DND-41 (cell line): ENCODE measurements at regions not wholly inside any gene's neighbourhood (a gene's known extent, or its start where the extent isn't known, plus 50 kb on each side); places are given as distances from the start of the nearest gene placed in this dataset.

Experiments used
- EZH2 ChIP-seq: IDR thresholded peaks from 3 replicates; pipeline ENCODE4 v1.6.1; 2012; ENCODE audit warnings: borderline replicate concordance, low read depth, mild to moderate bottlenecking, moderate library complexity, low read length, inconsistent platforms; ENCODE audit not compliant: severe bottlenecking
- TF ChIP-seq, protein P1 (sequence below): IDR thresholded peaks from 2 replicates; pipeline ENCODE4 v1.5.1; 2012; ENCODE audit warnings: borderline replicate concordance, low read length, moderate library complexity, mild to moderate bottlenecking; ENCODE audit not compliant: poor library complexity, severe bottlenecking; ENCODE audit errors: extremely low read depth

DNA sequence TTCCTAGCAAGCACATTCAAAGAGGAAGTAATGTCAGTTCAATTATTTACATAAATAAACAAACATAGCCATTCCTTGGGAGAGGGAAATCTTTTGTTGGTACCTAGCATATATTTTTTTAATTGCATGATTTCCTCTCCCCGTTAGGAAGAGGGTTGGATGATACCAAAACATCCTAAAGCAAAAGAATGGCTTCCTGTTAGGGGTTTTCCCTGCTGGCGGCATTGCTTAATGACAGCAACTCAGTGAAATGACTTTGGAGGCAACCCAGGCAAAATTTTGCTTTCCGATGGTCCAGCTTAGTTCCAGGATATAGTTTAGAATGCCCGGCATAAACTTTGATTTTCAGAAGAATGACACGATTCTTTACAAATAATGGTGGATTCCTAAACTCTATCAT is 73.2 kb downstream of the MAT2B start:
- no peak for TF ChIP-seq EZH2
- TF ChIP-seq, protein P1, sequence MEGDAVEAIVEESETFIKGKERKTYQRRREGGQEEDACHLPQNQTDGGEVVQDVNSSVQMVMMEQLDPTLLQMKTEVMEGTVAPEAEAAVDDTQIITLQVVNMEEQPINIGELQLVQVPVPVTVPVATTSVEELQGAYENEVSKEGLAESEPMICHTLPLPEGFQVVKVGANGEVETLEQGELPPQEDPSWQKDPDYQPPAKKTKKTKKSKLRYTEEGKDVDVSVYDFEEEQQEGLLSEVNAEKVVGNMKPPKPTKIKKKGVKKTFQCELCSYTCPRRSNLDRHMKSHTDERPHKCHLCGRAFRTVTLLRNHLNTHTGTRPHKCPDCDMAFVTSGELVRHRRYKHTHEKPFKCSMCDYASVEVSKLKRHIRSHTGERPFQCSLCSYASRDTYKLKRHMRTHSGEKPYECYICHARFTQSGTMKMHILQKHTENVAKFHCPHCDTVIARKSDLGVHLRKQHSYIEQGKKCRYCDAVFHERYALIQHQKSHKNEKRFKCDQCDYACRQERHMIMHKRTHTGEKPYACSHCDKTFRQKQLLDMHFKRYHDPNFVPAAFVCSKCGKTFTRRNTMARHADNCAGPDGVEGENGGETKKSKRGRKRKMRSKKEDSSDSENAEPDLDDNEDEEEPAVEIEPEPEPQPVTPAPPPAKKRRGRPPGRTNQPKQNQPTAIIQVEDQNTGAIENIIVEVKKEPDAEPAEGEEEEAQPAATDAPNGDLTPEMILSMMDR: no peak
